ENCODE measurements at regions not wholly inside any gene's neighbourhood (a gene's known extent, or its start where the extent isn't known, plus 50 kb on each side); places are given as distances from the start of the nearest gene placed in this dataset.
"Not testable (repeated sequence)": the region's sequence is repeated elsewhere in the genome, so short reads cannot be mapped to it uniquely, and the experiment has no call there.

DNA sequence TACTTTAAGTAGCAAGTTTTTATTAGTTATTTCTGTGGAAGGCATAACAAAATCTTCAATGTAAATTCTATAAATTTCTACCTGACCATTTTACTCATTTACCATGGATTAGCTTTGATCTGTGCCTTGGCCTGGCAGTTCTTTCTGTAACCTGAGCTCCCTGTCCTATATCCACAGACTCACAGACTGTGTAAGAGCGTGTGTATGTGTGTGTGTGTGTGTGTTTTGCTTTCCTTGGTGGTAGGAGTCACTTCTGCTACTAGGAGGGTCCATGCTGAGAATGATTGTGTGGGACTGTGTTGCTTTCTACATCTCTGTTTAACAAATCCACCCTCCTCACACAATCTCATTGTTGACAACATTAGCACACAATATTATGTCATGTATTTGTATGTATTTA is 221.2 kb upstream of the PELI2 start:
- DNase-seq (ENCODE audit: low spot score), result no peak

DNA sequence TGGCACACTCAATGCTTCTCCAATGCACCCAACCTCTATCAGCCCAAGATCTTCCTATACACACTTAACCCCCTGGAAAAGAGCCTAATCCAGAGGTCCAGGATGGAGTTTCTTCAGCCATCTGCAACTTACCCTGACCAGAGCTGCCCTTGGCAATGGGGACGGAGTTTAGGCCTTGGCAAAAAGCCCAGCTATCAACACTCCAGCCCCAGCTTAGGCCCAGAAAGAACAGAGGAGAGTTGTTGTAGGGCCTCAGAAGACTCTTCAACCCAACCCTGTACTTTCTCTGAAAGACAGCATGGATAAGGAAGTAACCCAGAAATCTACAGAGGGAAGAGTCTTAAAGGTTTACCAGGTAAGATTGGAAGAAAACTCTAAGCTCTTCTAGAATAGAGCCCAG is 219.3 kb upstream of the PELI2 start:
- no peak for DNase-seq (ENCODE audit: low spot score)

DNA sequence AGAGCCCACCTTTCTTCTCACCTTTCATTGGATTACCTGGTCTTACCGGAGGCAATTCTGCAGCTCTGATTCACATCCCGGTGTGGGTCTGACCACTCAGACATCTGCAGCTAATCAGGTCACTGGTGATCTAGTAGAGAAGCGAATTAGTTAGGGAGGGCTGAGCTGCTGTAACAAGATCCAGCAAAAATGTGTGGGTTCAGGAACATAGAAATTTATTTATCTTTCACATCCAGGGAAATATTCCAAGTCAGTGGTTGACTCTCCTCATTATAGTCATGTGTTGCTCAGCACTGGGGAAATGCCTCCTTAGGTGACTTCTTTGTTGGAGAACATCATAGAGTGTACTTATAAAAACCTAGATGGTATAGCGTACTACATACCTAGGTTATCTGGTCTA is 218.7 kb upstream of the PELI2 start:
- DNase-seq (ENCODE audit: low spot score), result no peak

- DNase-seq (ENCODE audit: low spot score), result no peak
These were observed 217.5 kb upstream of the PELI2 start for GRCh38 chr14:55900749-55901148.

- DNase-seq (ENCODE audit: low spot score), result no peak
These were observed 216.9 kb upstream of the PELI2 start for GRCh38 chr14:55901291-55901690.

- DNase-seq (ENCODE audit: low spot score), result no peak
These were observed 216.0 kb upstream of the PELI2 start for GRCh38 chr14:55902241-55902640.

DNA sequence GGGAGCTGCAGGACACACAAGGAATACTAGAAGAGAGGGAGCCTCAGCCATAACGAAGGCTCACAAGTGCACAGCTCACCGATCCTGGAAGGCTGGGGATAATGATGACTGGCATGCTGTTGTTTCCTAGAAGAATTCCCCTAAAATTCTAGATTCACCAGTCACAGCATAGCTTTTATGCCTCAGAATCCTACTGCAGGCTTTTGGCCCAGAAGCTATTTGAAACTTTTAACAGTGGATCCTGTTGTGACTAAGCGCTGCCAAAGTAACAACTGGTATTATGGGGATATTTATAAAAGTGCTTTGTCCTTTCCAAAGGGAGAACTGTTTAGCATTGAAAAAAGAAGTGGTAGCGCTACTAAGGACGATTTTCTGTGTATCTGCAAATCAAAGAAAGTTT is 214.1 kb upstream of the PELI2 start:
- DNase-seq (ENCODE audit: low spot score), result no peak

GRCh38 chr14:55908106-55908505 is 210.1 kb upstream of the PELI2 start:
- DNase-seq (ENCODE audit: low spot score), result no peak

DNA sequence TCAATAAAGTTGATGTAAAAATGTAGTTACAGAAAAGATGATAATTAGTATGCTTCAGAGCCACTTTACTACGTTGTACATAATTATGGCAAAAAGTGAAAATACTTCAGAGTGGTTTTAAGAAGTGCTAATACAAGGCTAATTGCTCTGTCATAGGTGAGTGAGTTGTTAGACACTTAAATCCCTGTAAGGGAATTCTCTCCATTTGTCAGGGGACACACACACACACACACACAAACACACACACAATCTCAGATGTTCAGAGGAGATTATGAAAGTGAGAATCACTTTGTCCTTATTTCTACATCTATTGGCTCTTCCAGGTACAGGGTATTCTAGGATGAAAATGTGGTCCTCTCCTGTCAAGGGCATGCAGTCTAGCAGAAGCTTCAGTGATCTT is 208.3 kb upstream of the PELI2 start:
- no peak for DNase-seq (ENCODE audit: low spot score)

GRCh38 chr14:55910601-55911243 is 207.5 kb upstream of the PELI2 start:
- DNase-seq (ENCODE audit: low spot score), result no peak

DNA sequence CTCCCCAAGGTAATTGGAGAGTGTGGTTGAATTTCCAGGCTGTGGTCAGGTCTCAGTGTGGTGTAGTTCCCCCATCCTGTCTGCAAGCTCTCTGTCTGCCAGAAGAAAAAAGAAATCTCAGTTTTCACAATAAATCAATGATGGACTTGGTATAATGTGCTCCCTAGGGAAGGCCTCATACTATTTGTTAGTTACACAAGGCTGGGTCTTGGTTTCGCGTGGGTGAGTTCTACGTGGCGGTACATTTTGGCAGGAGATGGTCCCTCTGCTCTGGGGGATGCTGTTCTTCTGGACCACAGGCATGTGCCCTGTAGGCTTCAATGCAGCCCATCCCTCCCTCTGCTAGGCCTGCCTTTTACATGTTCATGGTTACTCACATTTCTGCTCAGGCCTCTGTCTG is 206.4 kb upstream of the PELI2 start:
- DNase-seq (ENCODE audit: low spot score), result no peak

GRCh38 chr14:55912344-55912743 is 205.9 kb upstream of the PELI2 start:
- DNase-seq (ENCODE audit: low spot score), result no peak

DNA sequence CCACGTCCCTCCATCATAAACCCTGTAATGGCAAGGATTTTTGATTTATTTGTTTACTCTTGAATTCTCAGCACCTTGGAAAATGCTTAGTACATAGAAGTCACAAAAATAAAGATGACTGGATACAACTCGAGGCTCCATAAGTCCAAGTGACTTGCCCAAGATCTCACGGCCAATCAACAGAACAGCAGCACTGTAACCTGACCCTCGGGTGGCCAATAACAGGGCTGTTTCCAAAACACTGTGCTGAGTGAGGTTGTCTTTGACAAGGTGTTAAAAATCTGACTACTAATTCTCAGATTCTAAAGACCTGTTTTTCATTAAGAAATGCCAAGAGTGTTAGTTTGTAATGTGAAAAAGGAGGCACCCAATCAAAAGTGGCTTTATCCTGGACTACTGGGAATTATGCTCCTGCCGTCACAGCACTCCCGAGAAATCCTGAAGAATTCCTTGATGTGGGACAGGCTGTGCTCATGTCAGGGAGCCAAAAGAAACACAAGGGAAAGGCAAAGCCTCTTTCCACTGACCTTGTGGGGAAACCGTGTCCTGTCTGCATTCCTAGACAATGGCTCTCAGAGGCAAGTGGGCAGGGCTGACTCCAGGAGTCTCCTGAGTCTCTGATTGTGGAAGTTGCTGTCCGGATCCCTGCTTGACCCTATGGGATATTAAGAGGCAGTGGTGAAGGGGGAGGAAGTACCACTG is 204.7 kb upstream of the PELI2 start:
- no peak for DNase-seq (ENCODE audit: low spot score)

DNA sequence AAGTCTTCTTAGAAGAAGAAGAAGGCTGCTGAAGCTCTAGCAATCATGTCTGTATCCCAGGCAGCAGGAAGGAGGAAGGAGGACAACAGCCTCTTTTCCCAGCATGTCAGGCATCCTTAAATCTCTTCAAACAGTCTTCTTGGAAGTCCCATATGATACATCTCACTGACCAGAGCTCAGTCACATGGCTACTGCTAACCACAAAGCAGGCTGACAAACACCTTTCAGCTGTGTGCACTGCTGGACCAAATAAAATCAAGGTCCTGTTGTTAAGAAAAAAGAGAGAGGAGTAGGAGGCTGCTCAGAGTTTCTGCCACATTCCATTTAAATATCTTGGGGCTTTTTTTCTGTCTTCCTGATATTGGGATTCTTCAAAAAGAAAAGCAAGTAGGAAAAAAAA is 203.4 kb upstream of the PELI2 start:
- DNase-seq (ENCODE audit: low spot score), result no peak

GRCh38 chr14:55915456-55915855 is 202.8 kb upstream of the PELI2 start:
- DNase-seq (ENCODE audit: low spot score), result no peak

GRCh38 chr14:55919800-55920199 is 198.4 kb upstream of the PELI2 start:
- DNase-seq (ENCODE audit: low spot score), result not testable (repeated sequence)

DNA sequence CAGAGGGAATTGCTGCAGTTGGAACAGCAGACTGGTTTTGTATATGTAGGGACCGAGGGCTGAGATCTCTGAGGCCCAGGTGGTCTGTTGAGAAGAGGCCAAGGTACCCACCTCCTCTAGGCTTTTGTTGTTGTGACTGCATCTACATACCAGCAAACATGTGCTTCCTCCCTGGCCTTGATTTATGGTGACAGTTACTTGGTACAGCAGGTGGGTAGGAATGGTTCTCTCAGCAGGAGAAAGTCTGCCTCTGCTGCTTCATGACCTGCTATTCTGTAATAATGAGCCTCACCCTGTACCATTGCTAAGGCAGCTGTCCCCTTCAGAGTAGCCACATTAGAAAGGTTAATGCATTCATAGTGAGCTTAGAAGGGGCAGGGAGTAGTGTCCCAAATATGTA is 196.7 kb upstream of the PELI2 start:
- no peak for DNase-seq (ENCODE audit: low spot score)

DNA sequence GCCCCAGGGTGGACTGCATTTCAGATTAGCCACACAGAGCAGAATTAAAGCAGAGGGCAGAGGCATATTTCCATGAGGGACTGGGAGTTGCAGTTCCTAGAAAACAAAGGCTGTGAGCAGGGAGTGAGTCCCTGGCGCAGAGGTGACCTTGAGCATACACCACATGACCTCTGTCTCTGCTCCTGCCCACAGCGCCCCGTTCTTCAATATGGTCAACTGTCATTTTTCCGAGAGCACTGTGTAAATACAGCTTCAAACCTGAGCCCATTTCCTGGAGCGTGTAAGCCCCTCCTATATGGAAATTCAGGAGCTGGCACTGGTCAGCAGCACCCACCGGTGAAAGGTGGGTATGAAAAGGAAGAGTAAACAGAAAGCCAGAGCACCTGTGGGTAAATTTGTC is 192.2 kb upstream of the PELI2 start:
- no peak for DNase-seq (ENCODE audit: low spot score)

DNA sequence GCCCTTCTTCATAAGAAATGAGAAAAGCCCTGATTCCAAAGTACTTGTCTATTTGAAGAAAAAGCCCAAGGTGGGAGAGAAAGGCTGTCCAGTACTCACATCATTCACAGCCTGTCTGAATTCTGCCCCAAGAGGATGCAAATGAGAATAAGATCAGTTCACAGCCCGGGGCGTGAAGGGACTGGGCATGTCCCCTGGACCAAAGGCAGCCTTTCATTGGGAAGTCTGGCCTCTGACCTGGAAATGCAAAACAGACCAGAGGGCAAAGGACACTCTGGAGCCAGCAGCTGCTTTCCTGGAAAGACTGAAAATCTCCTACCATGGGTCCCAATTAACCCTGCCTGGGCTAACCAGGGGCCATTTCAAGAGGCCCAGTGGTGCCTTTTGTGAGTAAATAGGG is 191.2 kb upstream of the PELI2 start:
- no peak for DNase-seq (ENCODE audit: low spot score)

DNA sequence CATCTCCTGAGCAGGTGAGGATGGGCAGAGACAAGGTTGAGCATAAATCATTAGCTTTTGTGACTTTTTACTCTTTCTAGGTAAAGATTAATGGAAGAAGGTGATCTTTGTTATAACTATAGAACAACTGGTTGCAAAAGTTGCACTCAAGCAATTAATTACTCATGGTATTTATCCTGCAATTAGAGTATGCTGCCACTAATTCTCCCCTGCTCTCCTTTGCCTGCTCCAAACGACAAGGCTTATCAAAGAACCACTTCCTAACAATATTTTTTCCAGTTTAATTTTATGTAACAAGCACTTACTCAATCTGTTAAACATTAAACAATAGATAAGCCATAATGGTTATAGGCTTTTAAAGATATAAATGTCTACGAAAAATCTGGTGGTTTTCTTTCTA is 189.9 kb upstream of the PELI2 start:
- no peak for DNase-seq (ENCODE audit: low spot score)

DNA sequence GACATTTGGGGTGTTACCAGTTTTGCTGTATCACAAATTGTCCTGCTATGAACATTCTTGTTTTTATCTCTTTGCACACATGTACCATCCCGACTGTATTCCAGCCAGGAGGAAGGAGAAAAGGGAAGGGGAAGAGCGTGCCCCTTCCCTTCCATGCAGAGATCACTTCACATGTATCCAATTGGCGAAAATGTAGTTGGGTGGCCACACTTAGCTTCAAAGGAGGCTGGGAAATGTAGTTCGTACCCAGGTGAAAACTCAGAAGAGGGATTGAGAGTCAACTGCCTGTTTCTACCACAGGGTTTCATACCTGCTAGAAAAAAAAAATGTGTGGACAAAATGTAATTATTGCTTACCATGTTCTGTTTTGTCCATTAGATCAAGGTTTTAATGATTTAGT is 189.1 kb upstream of the PELI2 start:
- no peak for DNase-seq (ENCODE audit: low spot score)

GRCh38 chr14:55930016-55930784 is 188.0 kb upstream of the PELI2 start:
- no peak for DNase-seq (ENCODE audit: low spot score)

DNA sequence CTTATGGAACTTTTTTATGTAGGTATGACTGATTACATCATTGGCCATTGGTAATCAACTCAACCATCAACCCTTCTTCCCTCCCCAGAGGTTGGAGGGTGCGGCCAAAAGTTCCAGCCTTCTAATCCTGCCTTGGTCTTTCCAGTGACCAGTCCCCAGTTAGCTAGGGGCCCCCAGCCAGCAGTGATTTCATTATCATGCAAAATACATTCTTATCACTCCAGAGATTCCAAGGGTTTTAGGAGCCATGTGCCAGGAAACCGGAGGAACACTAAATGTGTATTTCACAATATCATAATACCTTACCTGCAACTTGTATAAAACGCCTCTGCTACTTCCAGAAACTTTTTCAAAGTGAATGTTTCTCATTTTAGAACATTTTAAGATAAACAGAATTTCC is 181.5 kb upstream of the PELI2 start:
- DNase-seq (ENCODE audit: low spot score), result no peak

Data from ureter (tissue), 1 donor.